Activated effector memory CD4-positive, alpha-beta T cell treated with anti-CD3 and anti-CD28 coated beads, Interleukin-2, amount 50 U/mL, for 16 hours (primary cell): ENCODE measurements at regions not wholly inside any gene's neighbourhood (a gene's known extent, or its start where the extent isn't known, plus 50 kb on each side); places are given as distances from the start of the nearest gene placed in this dataset.

Experiments
- DNase-seq: peaks from one replicate; pipeline ENCODE4 v3.0.0-alpha.2; 2020

DNA sequence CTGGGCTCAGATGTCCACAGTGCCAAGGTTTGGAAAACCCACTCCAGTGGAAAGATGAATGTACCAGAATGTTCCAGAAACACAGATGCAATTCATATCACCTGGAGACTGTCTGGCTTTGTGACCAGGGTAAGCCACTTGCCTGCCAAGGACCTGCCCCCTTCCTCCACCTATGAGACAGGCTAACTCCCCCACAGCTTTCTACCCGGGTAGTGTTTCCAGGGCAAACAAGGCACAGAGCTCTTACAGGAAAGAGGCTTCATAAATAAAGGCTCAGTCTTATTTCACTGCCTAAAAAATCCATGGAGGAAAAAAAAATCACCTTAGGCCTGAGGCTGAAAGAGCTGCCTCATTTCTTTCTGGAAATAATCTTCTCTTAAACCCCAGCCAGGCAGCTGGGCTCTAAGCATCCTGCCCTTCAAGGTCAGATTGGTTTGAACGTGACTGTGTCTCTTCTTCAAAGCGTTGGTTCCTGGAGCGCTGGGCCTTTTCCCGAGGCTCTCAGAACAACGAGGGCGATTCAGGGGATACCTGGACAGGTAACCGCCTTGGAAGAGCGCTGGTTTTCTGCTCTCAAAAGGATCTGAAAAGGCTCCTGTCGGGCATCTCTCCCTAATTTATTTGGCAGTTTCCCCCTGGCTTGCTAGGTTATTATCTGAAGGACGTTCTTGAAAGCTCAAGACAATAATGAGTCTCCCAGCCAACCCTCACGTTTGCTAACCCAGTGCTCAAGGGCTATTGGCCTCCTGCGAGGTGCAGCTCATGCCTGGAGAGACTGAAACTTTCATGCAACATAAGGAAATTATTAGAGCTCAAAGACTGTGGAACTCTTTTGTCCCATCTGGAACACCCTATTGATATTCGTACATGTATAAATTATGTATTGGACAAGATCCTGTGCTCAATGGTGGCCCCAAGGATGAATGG, 199.2 kb upstream of the PMEPA1 start:
- DNase-seq, result peak; percentile 24

DNA sequence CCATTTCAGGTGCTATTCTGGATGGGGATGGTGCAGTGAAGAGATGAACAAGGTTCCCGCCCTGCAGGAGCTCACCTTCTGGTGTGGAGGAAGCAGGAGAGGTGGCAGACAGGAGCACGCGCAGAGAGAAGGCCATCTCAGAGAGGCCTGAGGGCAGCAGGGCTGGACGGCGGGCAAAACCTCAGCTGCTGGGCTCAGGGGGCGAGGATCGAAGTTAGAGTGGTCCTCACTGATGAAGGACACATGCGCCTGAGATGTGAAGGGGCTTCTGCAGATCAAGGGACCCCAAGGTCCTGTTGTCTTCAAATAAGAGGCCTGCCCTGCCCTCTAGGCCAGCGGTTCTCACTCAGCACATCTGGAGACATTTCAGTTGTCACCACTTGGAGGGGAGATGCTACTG, 198.4 kb upstream of the PMEPA1 start:
- DNase-seq, result peak; percentile 30

DNA sequence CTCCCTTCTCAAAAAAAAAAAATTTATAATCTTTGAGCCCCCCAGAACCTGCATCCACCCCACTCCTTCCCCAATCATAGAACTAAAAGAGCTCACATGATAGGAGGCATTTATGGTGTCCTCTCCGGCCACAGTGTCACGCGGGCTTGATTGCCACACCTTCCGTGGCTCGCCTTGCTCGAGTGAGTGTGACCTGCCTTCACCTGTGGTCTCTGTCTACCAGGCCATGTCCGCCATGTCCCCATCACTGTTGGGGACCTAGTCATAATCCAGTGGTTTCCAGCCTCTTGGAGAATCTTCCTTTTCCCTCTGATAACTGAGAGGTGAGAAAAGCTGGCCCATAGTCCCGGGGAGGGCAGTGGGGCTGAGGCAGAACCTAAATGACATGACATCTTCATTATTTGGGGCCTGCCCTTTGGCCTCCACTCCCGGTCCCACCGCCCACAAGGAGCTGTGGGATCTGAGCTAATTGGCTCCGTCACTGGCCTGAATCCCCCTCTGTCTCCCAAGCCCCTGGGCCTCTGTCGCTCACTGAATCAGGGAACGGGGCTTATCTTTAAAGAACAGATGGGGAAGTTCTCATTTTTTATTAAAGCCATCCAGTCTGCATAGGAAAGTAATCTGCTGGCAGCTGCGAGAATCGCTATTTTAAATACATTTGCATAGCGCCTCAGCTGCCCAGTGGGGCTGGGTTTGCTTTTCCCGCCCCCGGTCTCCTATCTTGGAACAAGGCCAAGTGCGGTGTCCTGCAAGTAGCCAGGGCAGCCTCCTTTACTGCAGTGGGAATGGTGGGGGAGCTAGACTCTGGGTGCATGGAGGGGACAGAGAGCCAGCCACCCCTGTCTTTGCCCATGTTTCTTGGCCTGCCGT, 197.6 kb upstream of the PMEPA1 start:
- DNase-seq, result no peak

DNA sequence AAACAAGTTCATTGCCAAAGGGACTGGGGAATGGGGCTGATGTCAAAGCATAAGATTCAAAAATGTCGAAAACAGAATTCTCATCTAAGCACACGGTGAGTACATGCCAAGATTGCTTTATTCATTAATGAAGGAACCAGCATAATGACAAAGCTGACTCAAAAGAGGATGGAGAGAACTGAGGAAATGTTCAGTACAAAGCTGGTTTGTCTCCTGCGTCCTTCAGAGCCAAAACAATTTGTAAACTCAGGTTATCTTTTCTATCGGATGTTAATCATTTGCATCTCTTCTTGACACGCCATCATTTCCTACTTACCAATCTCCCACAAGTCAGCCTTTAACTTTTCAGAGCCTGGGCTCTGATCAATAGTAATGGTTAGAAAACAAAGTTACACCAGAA, 195.6 kb upstream of the PMEPA1 start:
- DNase-seq, result no peak

DNA sequence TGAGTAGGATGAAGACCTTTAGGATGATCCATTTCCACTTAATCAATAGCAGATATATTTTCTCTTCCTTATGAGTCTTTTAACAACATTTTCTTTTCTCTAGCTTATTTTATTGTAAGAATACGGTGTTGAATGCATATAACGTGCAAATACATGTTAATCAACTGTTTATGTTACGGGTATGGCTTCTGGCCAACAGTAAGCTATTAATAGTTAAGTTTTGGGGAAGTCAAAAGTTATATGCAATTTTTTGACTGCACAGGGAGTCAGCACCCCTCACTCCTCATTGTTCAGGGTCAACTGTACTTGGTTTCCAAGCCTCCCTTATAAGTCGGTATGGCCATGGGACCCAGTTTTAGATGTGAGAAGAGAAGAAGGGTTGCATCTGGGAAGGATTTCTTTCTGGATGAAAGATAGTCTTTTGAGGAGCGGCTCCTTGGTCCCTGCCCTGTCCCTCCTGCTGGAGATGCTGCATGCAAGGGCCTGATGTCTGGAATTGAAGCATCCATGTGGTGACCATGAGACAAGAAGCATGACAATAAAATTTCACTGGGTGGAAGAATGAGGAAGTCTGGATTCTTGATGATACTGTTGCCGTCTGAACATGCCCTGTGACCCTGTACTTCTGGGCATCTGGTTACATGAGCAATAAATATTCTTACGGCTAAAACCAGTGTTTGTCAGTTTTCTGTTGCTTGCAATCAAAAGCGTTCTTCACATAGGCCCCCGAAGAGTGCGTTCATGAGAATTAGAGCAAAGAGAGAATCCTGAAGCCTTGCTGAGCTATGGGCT, 194.7 kb upstream of the PMEPA1 start:
- peak; percentile 1 for DNase-seq

DNA sequence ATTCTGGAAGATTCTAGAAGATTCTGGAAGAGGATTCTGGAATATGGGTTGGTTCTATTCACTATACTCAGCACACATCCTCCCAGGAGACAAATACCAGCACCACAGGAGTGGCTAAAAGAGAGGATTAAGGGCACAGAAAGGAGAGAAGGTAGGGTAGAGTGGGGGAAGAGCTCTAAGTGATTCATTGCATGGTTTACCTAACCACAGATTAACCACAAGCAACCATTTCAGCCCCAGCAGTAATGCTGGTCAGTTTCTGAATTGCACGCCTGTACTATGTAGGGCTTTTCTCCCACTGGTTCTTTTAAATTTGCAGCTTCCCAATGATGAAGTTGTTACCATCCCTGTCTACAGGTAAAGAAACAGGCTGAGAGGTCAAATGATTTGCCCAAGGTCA, 192.7 kb upstream of the PMEPA1 start:
- DNase-seq, result no peak

DNA sequence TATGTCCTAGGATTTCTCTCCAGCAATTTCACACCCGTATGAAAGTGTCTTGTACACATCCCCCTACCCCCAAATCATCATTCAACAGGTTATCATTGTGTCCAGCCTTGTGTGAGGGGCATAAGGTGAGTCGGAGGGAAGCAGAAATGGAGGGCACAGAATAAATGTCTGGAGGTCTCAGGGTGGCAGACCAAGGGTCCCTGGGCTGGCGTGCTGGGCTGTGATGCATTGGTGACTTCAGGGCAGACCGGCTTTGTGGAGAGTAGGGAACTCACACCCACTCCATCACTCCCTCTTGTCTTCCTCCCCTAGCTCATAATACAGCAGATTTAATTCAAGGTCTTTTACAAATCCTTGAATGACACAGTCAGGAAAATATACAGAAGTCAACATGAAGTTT, 191.7 kb upstream of the PMEPA1 start:
- DNase-seq, result peak; percentile 33

DNA sequence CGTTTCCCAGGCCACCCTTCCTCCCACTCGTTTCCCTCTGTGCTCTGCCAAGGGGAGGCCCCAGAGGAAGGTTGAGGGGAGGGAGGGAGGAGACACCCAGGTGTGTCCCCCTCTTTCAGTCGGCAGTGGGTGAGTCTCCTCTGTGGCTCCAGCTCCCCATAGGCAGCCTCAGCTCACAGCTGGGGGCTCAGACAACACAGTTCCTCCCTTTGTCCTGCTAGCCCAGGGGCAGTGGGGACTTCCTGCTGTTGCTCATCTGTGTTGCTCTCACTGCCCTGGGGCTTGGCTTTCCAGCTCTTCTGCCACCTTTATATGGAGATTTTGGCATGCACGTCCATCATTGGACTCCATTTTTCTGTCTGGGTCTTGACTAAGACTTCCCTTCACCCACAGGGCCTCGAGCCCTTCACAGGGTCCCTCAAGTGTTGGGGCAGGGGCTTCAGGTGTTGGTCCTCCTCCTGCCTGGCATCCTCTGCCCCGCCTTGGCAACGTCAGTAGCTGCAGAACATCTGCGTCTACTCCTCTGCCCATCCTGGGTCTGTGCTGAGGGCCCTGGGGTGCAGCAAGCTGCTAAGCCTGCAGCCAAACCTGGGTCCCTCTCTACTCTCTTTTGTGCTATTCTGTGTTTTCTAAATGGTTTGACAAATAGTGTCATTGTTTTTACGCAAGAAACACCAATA, 190.6 kb upstream of the PMEPA1 start:
- peak; percentile 30 for DNase-seq

DNA sequence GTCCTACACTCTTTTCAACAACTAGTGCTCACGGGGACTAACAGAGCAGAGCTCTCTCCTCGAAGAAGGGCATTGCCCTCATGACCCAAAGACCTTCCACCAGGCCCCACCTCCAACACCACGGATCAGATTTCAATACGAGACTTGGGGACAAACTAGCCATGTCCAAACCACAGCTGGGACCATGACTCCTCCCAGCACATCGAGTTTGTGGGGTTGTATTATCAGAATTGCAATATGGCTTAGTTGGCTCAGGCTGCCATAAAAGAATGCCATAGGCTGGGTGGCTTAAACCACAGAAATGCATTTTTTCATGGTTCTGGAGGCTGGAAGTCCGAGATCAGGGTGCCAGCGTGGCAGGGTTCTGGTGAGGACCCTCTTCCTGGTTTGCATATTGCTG, 189.7 kb upstream of the PMEPA1 start:
- peak; percentile 21 for DNase-seq

DNA sequence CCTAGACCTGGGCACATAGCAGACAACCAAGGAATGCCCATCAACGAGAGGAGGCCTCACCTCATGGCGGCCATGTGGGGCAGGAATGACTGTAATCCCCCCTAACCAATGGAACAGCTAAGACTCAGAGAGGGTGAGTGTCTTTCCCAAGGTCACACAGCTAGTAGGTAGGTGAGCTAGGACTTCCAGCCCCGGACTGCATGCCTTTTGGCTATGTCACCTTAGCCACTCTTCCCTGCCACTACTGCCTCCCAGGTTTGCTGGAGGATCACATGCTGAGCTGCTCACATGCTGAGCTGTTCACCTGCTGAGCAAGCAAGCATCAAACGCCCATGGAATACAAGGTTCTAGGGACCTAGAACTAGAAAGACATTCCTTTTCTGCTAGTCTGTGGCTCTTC, 188.5 kb upstream of the PMEPA1 start:
- DNase-seq, result peak; percentile 51

DNA sequence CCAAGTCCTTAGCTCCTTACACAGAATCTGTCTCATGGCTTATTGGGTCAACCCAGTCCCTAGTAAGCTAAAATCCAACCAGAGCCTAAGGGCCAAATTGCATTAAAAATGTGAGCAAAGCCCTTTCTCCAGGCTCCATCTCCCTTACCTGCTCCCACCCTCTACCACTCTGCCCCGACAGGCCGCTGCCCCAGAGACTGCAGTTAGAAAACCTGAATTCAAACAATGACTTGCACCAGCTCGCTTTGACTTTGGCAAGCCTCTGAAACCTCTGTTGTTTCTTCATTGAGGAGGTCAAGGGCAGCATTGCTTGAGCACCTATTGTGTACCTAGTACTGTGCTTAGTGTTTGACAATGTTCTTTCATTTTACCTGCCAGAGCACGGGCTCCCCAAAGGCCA, 188.1 kb upstream of the PMEPA1 start:
- DNase-seq, result peak; percentile 10

DNA sequence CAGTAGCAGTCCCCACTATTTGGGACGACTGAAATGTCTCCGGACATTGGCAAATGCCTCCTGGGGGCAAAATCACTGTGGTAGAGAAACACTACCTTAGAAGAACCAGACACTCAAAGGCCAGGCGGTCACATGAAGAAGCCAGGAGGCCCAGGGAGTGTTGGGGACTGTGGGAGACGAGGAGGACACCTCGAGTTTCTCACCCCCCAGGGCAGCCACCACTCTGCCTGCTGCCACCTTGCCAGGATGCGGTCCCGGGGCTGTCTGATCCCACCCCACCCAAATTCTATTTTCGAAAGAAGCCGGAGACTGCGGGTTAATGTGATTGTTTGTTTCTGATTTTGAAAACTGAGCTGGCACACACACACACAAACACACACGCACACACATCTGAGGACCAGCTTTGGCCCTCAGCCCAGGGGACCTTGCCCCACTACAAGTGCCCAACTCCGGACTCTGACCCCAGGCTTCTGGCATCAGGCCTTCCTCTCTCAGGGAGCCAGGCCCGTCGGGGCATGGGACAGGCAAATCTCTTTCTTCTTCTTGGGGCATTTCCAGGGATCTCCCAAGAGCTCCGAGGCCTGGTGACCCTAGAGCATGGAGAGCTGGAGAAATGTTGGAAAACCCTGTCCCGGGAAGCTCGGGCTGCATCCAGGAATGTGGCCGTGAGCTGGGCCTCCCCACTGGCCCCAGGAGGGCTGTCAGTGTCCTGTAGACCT, 187.5 kb upstream of the PMEPA1 start:
- DNase-seq, result peak; percentile 12

DNA sequence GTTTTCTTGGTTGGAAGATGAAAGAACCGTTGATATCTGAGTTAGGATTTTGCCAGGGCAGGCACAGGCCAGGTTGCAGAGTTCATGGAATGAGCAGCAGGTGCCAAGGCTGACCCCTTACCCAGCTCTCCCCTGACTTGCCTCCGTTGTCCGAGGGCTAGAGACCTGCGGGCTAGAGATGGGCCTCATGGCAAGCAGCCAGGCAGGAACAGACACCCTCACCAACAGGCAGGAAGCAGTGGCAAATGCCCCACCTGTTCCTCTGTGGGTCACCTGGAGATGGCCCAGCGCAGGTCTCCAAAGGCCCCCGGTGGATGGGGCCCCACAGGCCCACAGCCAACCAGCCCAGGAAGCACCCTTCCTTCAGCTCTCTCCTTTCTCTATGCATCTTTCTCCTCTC, 186.7 kb upstream of the PMEPA1 start:
- DNase-seq, result peak; percentile 47

DNA sequence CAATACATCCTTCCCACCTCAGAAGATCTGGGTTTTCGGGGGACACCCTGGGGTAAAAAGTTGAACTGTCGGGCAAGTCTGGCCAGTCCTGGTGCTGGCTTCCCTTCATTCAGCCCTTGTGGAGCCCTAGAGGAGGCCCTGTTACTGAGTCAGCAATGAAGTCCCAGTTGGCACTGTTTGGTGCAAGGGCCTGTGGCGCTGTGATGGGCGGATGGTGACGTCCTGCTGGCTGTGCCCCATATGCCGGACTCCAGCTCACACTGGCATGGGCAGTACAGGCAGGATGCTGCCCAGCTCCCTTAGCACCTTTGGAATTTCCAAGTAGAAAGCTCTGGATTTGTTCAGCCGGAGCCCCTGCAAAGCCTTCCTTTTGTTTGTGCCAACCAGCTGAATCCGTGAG, 186.2 kb upstream of the PMEPA1 start:
- DNase-seq, result peak; percentile 19

DNA sequence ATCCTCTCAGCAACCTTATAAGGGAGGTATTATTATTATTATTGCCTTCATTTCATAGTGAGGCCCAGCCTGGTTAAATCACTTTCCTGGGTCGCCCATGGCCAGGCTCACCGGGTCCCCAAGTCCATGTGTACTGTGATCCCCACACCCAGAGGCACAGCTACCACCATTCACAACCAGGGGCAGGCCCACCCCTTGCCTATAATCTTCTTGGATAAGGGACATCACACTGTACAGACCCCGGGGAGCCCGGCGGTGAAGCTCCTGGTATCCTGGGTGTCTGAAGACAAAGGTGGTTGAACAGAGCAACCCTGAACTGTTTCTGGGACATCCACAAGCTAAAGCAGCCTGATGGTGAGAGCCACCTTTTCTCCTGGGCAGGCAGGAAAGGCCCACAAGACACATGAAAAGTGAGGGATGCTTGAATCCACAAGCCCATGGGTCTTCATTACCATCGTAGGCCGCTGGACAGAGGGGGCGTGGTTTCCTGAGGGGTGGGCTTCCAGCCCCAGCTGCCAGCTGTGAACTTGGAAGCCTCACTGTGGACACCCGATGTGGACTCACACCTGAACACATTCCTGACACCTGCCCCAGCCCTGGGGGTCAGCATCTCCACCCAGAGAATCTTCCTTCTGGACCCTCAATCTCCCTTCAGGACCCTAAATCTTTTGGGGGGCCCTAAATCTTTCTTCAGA, 185.5 kb upstream of the PMEPA1 start:
- peak; percentile 52 for DNase-seq

DNA sequence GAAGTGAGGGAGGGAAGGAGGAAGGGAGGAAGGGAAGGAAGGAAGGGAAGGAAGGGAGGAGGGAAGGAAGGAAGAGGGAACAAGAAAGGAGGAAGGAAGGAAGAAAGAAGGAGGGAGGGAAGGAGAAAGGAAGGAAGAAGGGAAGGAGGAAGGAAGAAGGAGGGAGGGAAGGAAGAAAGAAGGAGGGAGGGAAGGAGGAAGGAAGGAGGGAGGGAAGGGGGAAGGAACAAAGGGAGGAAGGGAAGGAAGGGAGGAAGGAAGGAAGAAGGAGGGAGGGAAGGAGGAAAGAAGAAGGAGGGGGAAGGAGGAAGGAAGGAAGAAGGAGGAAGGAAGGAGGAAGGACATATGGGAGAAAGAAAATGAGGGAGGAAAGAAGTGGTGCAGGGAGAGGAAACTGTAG, 184.7 kb upstream of the PMEPA1 start:
- no peak for DNase-seq

DNA sequence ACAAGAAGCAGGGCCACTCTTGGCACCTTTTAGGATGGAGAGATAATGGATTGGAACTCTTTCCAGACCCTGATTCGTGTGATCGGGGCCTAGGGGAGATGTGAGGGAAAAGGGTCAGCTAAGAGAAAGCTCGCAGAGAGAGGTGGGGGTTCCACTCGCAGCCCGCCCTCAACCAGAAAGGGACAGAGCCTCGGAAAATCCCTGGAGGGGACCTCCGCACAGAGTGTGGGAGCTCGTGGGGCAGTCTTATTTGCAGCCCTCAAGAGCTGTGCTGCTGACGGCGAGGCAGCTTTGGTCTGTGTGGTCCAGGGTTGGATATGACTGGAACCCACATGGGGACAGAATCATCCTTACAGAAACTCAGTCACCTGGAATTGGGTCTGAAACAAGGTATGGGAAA, 184.3 kb upstream of the PMEPA1 start:
- DNase-seq, result peak; percentile 19

DNA sequence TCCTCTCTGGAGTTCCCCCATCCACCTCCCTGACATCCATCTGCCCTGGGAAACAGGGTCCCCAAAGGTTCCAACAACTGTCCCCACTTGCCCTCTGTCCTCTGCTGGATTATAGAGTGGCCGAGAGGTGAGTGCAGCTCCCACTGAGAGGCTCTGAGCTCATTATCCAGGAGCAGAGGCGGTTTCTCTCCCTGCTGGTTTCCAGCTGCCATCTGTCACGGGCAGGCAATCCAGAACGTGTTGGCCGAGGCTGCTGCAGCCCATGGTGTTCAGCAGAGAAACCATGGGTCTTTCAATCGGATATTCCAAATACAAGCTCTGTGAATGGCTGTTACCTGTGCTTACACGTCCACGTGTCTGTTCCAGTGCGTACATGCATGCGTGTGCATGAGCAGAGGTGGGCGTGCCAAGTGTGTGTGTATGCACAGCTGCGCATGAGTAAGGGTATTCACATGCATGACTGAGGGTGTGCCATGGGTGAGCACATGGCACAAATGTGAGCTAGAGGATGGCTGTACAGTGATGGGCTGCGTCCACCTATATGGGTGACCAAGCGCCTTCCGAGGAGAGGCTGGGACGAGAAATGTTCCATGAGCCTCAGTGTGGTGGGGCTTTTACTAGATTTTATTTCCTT, 183.7 kb upstream of the PMEPA1 start:
- DNase-seq, result peak; percentile 31

DNA sequence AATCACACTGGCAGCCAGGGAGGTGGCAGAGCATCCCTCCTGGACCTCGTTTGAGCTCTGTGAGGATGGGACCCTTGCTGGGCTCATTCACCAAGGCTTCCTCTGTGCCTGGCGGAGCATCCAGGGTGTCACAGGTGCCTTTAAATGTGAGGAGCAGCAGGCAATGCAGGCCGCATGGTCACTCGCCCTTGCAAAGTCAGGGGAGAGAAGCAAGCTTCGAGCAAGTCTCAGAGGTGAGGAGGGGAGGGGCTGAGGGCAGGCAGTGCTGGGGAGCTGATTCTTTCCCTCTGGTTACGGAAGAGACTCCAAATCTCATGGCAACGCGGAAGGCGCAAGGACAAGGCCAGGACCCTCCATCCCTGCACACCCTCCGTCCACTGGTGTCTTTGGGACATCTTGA, 182.7 kb upstream of the PMEPA1 start:
- peak; percentile 27 for DNase-seq

DNA sequence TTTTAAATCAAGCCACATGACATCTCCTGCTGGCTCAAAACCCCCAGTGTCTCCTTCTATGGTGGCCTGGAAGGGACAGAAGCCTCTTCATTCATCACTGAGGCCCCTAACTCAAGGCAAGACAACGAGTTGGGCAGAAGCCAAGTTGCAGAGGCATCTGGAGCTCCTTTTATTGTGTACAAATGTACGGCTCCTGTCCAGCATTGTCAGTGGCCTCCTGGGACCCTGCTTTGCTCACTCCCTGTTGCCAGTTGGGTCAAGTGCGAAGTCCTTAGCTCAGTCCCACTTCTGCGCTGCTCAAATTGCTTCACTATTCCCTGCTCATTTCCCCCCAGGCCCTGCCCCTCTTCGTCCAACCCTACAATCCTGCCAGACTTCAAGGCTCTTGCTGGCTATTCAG, 181.2 kb upstream of the PMEPA1 start:
- peak; percentile 13 for DNase-seq
